H9 (cell line): ENCODE measurements at regions not wholly inside any gene's neighbourhood (a gene's known extent, or its start where the extent isn't known, plus 50 kb on each side); places are given as distances from the start of the nearest gene placed in this dataset.

Experiments used
- DNase-seq: peaks from one replicate; pipeline ENCODE4 v3.0.0-alpha.2; 2017
- H2AFZ ChIP-seq: one replicate; pipeline ENCODE4 v1.6.1; 2013; ENCODE audit warnings: mild to moderate bottlenecking, low read length, control low read depth, moderate library complexity
- H2AK5ac ChIP-seq: 2 replicates; pipeline ENCODE4 v1.6.1; 2013; ENCODE audit warnings: low read length, control low read depth, mixed read lengths; ENCODE audit not compliant: insufficient read length
- H2BK120ac ChIP-seq: one replicate; pipeline ENCODE4 v1.6.1; 2013; ENCODE audit warnings: low read depth, mild to moderate bottlenecking, low read length, control low read depth, inconsistent platforms; ENCODE audit not compliant: poor library complexity, severe bottlenecking
- H2BK12ac ChIP-seq: 2 replicates; pipeline ENCODE4 v1.6.1; 2013; ENCODE audit warnings: low read length, control low read depth, mixed read lengths, low read depth; ENCODE audit not compliant: insufficient read length
- H2BK15ac ChIP-seq: 2 replicates; pipeline ENCODE4 v1.6.1; 2013; ENCODE audit warnings: low read depth, low read length, control low read depth
- H2BK20ac ChIP-seq: one replicate; pipeline ENCODE4 v1.6.1; 2013; ENCODE audit warnings: low read depth, mild to moderate bottlenecking, low read length, control low read depth, inconsistent platforms; ENCODE audit not compliant: poor library complexity, severe bottlenecking
- H2BK5ac ChIP-seq: 2 replicates; pipeline ENCODE4 v1.6.1; 2013; ENCODE audit warnings: low read length, control low read depth, mixed read lengths; ENCODE audit not compliant: insufficient read length
- H3K14ac ChIP-seq: 2 replicates; pipeline ENCODE4 v1.6.1; 2013; ENCODE audit warnings: low read length, control low read depth; ENCODE audit not compliant: insufficient read depth
- H3K18ac ChIP-seq: 2 replicates; pipeline ENCODE4 v1.6.1; 2013; ENCODE audit warnings: low read depth, mild to moderate bottlenecking, mixed read lengths, low read length, control low read depth; ENCODE audit not compliant: insufficient read length
- H3K23ac ChIP-seq: 2 replicates; pipeline ENCODE4 v1.6.1; 2013; ENCODE audit warnings: low read length, control low read depth, mixed read lengths, low read depth; ENCODE audit not compliant: insufficient read length
- H3K23me2 ChIP-seq: 2 replicates; pipeline ENCODE4 v1.6.1; 2013; ENCODE audit warnings: low read depth, mild to moderate bottlenecking, mixed read lengths, low read length, control low read depth; ENCODE audit not compliant: insufficient read length, poor library complexity, severe bottlenecking
- H3K27ac ChIP-seq: 2 replicates; pipeline ENCODE4 v1.5.1; 2013; ENCODE audit warnings: low read length, control low read depth, mixed read lengths, low read depth; ENCODE audit not compliant: insufficient read length
- H3K27me3 ChIP-seq: 2 replicates; pipeline ENCODE4 v1.6.1; 2013; ENCODE audit warnings: low read length, control low read depth, inconsistent platforms; ENCODE audit not compliant: insufficient read depth
- H3K4ac ChIP-seq: 2 replicates; pipeline ENCODE4 v1.6.1; 2013; ENCODE audit warnings: low read depth, mild to moderate bottlenecking, control low read depth, inconsistent platforms, low read length, moderate library complexity
- H3K4me1 ChIP-seq: 2 replicates; pipeline ENCODE4 v1.6.1; 2013; ENCODE audit warnings: low read length, control low read depth, inconsistent platforms; ENCODE audit not compliant: insufficient read depth
- H3K4me2 ChIP-seq: 2 replicates; pipeline ENCODE4 v1.6.1; 2013; ENCODE audit warnings: low read length, control low read depth, mixed read lengths; ENCODE audit not compliant: insufficient read length, insufficient read depth
- H3K56ac ChIP-seq: 2 replicates; pipeline ENCODE4 v1.6.1; 2013; ENCODE audit warnings: low read depth, mild to moderate bottlenecking, mixed read lengths, low read length, control low read depth; ENCODE audit not compliant: insufficient read length
- H3K79me1 ChIP-seq: 2 replicates; pipeline ENCODE4 v1.6.1; 2013; ENCODE audit warnings: low read depth, mild to moderate bottlenecking, moderate library complexity, low read length, control low read depth, inconsistent platforms; ENCODE audit not compliant: insufficient read depth, poor library complexity, severe bottlenecking
- H3K79me2 ChIP-seq: 2 replicates; pipeline ENCODE4 v1.6.1; 2013; ENCODE audit warnings: low read length, control low read depth, inconsistent platforms; ENCODE audit not compliant: insufficient read depth
- H3K9ac ChIP-seq: 2 replicates; pipeline ENCODE4 v1.6.1; 2013; ENCODE audit warnings: low read length, control low read depth, mixed read lengths; ENCODE audit not compliant: insufficient read length; ENCODE audit errors: extremely low read depth
- H3K9me3 ChIP-seq: one replicate; pipeline ENCODE4 v1.6.1; 2013; ENCODE audit warnings: low read depth, low read length, inconsistent platforms; ENCODE audit not compliant: control insufficient read depth
- H3T11ph ChIP-seq: one replicate; pipeline ENCODE4 v1.6.1; 2013; ENCODE audit warnings: mild to moderate bottlenecking, low read length, control low read depth, inconsistent platforms
- H4K20me1 ChIP-seq: one replicate; pipeline ENCODE4 v1.6.1; 2013; ENCODE audit not compliant: control insufficient read depth, insufficient read length, insufficient read depth
- H4K5ac ChIP-seq: 2 replicates; pipeline ENCODE4 v1.6.1; 2013; ENCODE audit warnings: low read depth, mild to moderate bottlenecking, mixed read lengths, low read length, control low read depth; ENCODE audit not compliant: insufficient read length
- H4K8ac ChIP-seq: replicated peaks from 2 replicates; pipeline ENCODE4 v1.6.1; 2013; ENCODE audit warnings: low read length, control low read depth, mixed read lengths, low read depth; ENCODE audit not compliant: insufficient read length
- H4K91ac ChIP-seq: 2 replicates; pipeline ENCODE4 v1.6.1; 2013; ENCODE audit warnings: low read depth, mild to moderate bottlenecking, moderate library complexity, mixed read lengths, low read length, control low read depth; ENCODE audit not compliant: insufficient read length
- H3K27ac Mint-ChIP-seq, 3 experiments: 2 replicates in 2 of 3; 3 replicates in 1 of 3; pipeline ENCODE4 v1.8.0; 2020 to 2021; ENCODE audit warnings: mixed read lengths in 3 of 3, mild to moderate bottlenecking in 1 of 3, moderate library complexity in 1 of 3
- H3K27me3 Mint-ChIP-seq: 2 replicates; pipeline ENCODE4 v1.8.0; 2021; ENCODE audit warnings: low read depth, mild to moderate bottlenecking, moderate library complexity, mixed read lengths
- H3K36me3 Mint-ChIP-seq, 3 experiments: 2 replicates in 2 of 3; 3 replicates in 1 of 3; pipeline ENCODE4 v1.8.0; 2020 to 2021; ENCODE audit warnings: low read depth in 3 of 3, mixed read lengths in 3 of 3; ENCODE audit not compliant: insufficient read depth in 1 of 3
- H3K4me1 Mint-ChIP-seq, 2 experiments: 2 replicates each; pipeline ENCODE4 v1.8.0; 2020; ENCODE audit warnings: mixed read lengths in 2 of 2
- H3K4me3 Mint-ChIP-seq, 2 experiments: 2 replicates in 1 of 2; 3 replicates in 1 of 2; pipeline ENCODE4 v1.8.0; 2020 to 2021; ENCODE audit warnings: mild to moderate bottlenecking in 2 of 2, mixed read lengths in 2 of 2, moderate library complexity in 1 of 2
- H3K9me3 Mint-ChIP-seq, 2 experiments: 2 replicates in 1 of 2; 3 replicates in 1 of 2; pipeline ENCODE4 v1.8.0; 2020; ENCODE audit warnings: mild to moderate bottlenecking in 2 of 2, mixed read lengths in 2 of 2, moderate library complexity in 1 of 2
- WGBS: extraction: QIAGEN DNeasy Blood & Tissue Kit; methylation state at CpG from one replicate; pipeline ENCODE4 v1.1.7; 2013; ENCODE audit warnings: missing lambda C conversion rate, low lambda C conversion rate, mixed read lengths; ENCODE audit not compliant: insufficient read length; ENCODE audit errors: extremely low coverage; 5-methylcytosine and 5-hydroxymethylcytosine counted together
- TF ChIP-seq, protein P1 (sequence below): fragments of 200-600 bp; sonication (generic); conservative IDR thresholded peaks from 3 replicates; pipeline ENCODE4 v1.8.0; 2021; ENCODE audit warnings: antibody characterized with exemption, mild to moderate bottlenecking

DNA sequence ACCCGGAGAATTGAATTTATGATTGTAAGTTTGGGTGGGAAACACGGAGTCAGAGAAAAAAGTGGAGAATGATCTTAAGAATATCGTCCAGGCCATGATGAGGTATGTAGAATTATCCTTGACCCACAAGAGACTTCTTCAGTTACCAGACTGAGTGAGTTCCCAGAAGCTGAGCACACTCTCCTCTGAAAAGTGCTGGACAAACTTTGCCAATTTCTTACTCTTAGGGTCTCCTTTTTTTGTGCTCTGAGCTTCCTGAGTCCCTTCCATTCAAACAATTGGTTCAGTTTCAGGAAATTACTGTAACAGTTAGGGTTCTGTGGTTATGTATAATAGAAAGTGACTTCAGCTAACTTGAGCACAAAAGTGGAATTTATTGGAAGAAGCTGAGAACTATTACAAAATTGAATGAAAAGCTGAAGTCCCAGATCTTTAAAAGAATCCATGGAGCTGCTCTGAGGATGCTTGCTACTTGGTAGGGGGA is 50.6 kb upstream of the EHBP1 start:
- Histone ChIP-seq H3K9me3 (no peaks in the 10 kb centered on the region), H3K18ac (no peak overlapping the region), H3K4ac (no peak overlapping the region), H4K91ac (no peak overlapping the region), H3K79me2 (no peaks in the 10 kb centered on the region), H2BK15ac (no peak overlapping the region), H3K79me1 (no peaks in the 10 kb centered on the region), H2AK5ac (no peak overlapping the region), H3K27ac (no peak overlapping the region), H3K27me3 (no peaks in the 10 kb centered on the region), H3K9ac (no peak overlapping the region), H3T11ph (no peak overlapping the region), H3K4me2 (no peak overlapping the region), H3K56ac (no peak overlapping the region), H2BK20ac (no peak overlapping the region), H2AFZ (no peak overlapping the region), H2BK120ac (no peak overlapping the region), H3K23me2 (no peaks in the 10 kb centered on the region), H2BK12ac (no peak overlapping the region), H2BK5ac (no peak overlapping the region), H3K14ac (no peak overlapping the region), H3K23ac (no peak overlapping the region), H3K4me1 (no peaks in the 10 kb centered on the region), H4K5ac (no peak overlapping the region), H4K20me1 (no peaks in the 10 kb centered on the region), H4K8ac (no peak overlapping the region)
- H3K9me3 Mint-ChIP-seq, result peaks cover 12 to 20% of the 10 kb centered on the region in 2 experiments
- WGBS, result no CpG with 5 or more reads among the region's 3 CpGs
- H3K4me1 Mint-ChIP-seq, result no peaks in the 10 kb centered on the region
- DNase-seq, result no peak
- peaks cover 0 to 19% (median 11%) of the 10 kb centered on the region in 3 experiments; a peak in 6 of 7 replicates for H3K36me3 Mint-ChIP-seq
- TF ChIP-seq, protein P1, sequence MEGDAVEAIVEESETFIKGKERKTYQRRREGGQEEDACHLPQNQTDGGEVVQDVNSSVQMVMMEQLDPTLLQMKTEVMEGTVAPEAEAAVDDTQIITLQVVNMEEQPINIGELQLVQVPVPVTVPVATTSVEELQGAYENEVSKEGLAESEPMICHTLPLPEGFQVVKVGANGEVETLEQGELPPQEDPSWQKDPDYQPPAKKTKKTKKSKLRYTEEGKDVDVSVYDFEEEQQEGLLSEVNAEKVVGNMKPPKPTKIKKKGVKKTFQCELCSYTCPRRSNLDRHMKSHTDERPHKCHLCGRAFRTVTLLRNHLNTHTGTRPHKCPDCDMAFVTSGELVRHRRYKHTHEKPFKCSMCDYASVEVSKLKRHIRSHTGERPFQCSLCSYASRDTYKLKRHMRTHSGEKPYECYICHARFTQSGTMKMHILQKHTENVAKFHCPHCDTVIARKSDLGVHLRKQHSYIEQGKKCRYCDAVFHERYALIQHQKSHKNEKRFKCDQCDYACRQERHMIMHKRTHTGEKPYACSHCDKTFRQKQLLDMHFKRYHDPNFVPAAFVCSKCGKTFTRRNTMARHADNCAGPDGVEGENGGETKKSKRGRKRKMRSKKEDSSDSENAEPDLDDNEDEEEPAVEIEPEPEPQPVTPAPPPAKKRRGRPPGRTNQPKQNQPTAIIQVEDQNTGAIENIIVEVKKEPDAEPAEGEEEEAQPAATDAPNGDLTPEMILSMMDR, result no peak
- no peak overlapping the region for H3K27ac Mint-ChIP-seq
- H3K4me3 Mint-ChIP-seq, result no peak overlapping the region
- H3K27me3 Mint-ChIP-seq, result no peaks in the 10 kb centered on the region; the same call in 1 of the 2 replicates
